GM21786 (cell line): ENCODE measurements at regions not wholly inside any gene's neighbourhood (a gene's known extent, or its start where the extent isn't known, plus 50 kb on each side); places are given as distances from the start of the nearest gene placed in this dataset.

Experiments used
- ATAC-seq: cut with Tn5 transposase; IDR thresholded peaks from one replicate; pipeline ENCODE4 v1.9.1; 2021; ENCODE audit not compliant: unreplicated experiment

DNA sequence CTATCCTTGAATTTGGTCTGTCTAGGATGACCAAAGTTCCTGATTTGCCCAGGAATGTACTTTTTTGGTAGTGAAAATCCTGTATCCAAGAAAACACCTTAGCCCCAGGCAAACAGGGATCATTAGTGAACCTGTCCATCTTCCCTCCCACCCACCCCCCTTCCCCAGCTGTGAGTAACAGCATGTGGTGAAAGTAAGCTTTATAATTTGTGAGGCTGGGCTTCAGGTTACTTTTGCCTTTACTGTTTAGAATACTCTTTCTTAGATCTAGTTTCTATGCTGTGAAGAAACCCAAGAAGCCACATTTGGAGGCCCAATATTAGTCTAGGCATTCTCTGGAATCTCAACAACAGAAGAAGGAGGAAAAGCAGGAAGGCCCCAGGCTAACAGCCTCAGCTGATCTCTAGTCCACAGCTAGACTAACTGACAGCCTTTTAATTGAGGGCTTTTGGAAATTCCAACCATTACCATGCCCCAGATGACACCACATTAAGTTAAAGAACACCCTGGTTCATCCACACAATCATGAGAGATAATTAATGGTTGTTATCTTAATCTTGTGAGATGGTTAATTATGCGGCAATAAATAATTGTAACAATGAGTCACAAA lies 703.0 kb upstream of the NUDT12 start:
- no peak for ATAC-seq

DNA sequence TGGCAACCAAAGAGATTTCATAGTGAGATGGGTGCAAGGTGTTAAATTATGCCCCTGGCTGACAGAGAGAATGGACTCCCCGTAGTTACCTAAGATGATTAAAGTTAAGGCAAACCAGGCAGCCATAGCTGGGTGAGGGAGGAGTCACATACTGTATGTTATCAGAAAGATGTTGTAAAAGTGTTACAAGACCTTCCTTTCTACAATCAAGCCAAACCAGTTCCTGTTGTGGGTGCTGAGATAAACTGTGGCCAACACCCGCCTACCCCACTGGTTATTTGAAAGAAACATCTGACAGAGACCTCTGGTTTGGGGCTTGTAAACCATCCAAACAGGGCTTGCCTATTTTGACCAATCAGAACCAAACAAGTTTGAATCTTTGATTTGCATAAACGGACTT lies 684.7 kb upstream of the NUDT12 start:
- no peak for ATAC-seq

DNA sequence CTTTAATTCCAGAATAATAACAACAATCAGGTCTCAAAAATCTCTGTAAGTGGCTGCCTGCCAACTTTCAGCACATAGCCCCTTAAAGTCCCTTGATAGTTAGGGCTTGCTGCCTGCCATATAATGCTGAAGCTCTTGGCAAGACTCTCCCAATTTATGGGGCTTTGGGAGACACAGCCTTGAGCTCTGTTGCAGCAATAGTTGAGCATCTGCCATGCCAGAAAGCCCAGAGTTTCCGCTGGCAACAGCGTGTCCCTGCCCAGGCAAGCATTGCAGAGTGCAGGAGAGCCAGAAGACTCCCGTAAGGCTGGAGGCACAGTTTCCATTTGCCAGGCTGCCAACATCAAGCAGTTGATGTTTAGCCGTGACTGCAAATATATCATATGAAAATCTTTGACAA lies 678.5 kb upstream of the NUDT12 start:
- ATAC-seq: no peak

DNA sequence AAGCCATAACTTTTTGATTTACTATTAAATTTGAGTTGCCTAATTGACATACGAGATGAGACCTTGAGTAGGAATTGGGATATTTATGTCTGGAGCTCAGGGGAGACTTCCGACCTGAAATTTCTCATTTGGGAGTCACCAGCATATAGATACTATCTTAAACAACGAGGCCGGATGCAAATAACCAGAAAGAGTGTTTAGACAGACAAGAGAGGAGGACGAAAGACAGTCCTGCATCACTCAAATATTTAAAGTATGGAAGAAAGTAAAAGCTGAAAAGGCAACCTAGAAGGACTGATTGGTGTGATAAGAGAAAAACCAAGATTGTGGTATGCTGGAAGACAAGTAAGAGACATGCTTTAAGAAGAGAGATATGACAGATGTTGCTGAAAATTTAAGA lies 675.0 kb upstream of the NUDT12 start:
- ATAC-seq: no peak

DNA sequence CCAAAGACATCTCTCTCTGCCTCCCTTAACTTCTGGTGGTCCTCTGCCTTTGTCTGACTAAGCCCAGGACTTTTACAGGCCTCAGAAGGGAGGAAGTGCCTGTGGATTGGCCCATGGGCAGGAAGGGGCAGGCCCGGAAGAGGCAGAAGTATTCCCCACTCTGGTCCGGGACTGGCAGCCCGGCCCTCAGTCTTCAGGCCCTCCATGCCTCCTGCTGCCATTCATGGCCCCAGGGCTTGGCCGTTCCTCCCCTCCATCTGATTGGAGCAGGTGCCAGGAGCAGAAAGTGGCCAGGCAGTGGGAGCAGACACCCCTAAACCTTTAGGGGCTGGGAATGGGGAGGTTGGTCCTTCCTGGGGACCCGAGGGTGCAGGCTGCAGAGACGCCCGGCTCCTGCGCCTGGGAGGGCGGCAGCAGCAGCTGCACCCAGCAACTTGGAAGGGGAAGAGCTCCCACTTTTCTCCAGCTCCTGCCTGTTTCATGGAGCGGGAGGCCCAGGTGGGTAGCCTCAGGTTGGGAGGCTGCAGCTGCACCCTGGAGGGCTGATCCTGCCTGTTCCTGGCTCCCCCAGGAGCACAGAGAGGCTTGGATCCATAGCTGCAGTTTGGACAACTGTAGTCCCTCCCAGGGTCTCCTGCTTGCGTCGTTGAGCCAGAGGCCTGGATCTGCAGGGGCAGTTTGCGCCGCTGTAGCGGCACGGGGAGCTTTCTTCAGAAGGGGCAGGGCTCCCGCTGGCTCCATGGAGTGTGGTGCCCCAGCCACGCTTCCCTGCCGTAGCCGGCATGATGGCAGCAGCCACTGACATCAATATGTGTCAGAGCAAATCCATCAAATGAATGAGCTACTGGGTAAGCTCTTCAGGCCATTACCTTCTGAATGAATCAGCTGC lies 661.5 kb upstream of the NUDT12 start:
- no peak for ATAC-seq

DNA sequence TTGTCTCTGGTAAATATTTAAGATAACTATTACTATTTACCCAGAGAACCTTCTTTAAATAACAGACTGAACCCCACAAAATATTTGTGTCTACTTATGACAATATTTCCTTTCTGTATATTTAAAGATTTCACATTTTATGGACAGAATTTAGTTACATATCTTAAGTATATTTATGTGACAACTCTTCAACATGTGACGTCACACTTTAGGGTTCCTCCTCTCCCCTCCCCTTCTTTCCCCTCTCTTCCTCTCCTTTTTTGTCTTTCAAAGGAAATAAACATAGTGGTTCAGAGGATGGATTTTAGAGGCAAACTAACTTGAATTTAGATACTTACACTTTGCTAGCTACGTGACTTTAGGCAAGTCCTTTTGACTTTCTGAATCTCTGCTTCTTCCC lies 655.6 kb upstream of the NUDT12 start:
- ATAC-seq: no peak

DNA sequence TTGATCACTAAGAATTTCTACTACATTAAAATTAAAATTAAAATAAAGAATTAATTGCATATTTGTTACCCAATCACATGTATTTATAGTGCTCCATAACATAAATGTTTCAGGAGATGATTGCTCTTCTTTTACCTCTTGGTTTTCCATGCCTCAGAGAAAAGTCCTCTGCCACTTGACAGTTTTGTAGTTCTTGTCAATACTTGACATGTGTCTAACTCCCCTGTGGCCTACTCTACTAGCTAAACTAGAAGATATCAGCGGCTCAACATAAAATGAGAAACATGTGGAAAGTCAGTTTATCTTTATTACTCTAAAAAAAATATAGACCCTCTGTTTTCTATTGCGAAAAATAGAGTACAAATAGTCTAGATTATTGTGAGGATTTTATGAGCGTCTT lies 650.6 kb upstream of the NUDT12 start:
- ATAC-seq: no peak

DNA sequence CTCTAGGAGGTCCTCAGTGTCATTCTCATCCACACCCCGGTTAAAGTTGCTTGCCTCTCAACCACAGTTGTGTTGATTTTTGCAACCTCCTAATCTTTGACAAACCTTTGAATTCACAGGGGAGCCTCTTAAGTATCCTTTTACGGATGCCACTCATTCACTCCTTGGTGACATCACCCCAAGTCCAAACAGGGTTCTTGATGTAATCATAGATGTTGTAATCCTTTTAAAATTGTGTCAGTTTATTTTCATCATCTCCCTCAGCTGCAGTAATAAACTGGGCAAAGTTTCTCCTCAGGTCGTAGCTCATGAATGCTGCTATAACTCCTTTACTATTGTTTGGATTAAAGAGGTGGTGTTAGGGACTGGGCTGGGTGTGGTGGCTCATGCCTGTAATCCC lies 637.2 kb upstream of the NUDT12 start:
- ATAC-seq: no peak

DNA sequence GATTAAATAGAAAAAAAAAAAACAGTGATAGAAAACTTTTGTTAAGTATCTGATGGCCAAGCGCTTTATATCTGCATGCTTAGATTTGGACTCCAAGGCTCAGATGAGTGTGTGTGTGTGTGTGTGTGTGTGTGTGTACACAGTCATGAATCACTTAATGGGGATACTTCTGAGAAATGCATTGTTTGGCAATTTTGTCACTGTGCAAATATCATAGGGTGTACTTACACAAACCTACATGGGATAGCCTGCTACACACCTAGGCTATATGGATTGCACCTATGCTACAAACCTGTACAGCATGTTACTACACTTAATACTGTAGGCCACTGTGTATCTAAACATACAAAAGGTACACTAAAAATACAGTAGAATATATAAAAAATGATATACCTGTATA lies 635.6 kb upstream of the NUDT12 start:
- no peak for ATAC-seq

DNA sequence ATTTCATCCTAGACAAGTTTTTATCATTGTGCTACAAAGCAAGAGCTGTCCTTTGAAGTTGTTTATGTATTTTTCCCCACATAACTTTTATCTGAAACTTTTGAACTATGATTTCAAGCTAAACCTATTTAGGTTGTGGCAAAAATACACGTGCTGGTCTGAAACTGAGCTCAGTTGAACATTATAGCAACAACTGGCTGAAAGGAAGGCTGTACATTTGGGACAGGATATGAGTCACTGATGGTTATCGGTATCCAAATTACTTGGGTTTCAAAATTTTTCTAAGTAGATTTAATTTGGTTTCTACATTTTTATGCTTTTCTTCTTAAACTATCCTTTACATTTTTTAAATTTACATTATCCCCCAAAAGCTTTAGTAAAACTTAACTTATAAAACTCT lies 627.3 kb upstream of the NUDT12 start:
- ATAC-seq: no peak

DNA sequence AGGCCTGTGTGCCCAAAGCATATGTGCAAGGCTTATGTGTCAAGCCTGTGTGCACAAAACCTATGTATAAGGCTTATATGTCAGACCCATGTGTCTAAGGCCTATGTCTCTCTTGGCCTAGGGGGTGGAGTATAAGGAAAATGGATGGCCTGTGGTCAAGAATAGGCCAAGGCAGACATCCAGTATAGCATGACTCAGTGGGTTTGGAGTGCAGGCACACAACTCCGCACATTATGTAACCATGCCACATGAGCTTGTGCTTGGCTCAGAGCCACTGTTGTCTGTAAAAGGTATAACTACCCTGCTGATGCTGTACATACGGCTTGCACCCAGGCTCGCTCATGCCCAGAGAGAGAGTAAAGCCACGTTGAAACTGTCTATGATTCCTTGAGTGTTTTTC lies 626.4 kb upstream of the NUDT12 start:
- no peak for ATAC-seq

DNA sequence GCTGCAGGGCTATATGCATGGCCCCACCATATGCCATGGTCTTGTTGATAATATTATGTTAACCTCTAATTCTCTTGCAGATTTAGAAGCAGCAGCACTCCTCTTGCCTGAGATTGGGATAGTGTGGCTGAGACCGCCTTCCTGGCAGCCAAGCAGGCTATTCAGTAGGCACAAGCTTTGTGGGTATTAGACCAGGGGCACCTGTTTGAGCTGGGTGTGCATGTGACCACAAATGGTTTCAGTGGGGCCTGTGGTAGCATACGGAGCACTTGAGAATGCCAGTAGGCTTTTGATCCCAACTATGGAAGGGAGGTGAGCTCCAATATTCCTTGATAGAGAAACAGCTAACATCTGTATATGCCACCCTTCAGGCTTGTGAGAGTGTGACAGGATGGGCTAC lies 625.1 kb upstream of the NUDT12 start:
- ATAC-seq: no peak

DNA sequence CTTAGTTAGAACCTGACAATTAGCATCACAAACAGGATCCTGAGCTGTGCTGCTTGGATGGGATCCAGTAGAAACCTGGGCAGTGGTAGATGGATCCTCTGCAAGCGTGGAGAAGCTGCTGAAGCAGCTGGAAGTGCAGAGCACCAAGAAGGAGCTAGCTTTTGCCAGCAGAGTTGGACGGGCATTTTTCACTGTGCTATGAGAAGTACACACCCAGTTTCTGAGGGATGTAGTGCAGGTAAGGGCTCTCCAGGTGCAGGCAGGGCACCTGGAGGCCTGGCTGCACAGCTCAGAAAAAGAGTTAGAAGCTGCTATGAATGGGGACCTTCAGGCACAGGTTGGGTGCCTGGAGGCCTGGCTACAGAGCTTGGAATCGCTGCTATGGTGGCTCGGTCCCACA lies 623.9 kb upstream of the NUDT12 start:
- no peak for ATAC-seq

DNA sequence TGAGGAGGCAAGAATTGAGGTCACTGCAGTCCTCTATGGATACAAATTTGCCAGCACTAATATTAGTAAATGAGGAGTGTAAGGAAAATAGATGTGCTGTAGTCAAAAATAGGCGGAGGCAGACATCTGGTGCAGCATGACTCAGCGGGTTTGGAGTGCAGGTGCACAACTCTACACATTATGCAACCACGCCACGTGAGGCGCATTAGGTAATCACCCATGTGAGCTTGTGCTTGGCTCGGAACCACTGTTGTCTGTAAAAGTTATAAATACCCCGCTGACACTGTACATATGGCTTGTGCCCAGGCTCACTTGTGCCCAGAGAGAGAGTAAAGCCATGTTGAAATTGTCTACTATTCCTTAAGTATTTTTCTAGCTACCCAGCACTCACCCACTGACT lies 623.5 kb upstream of the NUDT12 start:
- no peak for ATAC-seq

DNA sequence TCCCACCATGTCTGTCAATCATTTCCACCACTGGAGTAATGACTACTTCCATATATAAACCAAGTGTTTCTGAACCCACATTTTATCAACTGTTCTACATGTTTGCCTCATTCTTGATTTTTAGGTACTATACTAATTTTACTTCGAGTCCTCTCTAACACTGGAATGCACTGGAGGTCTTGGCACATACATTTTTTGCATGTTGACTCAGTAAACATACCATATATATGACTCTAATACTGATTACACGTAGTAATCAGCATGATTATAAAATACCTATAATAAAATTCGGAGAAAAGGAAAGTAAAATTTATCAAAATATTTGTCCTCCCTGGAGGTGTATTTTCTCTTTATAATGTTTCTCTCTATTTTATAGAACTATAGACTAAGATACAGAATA lies 621.7 kb upstream of the NUDT12 start:
- no peak for ATAC-seq

DNA sequence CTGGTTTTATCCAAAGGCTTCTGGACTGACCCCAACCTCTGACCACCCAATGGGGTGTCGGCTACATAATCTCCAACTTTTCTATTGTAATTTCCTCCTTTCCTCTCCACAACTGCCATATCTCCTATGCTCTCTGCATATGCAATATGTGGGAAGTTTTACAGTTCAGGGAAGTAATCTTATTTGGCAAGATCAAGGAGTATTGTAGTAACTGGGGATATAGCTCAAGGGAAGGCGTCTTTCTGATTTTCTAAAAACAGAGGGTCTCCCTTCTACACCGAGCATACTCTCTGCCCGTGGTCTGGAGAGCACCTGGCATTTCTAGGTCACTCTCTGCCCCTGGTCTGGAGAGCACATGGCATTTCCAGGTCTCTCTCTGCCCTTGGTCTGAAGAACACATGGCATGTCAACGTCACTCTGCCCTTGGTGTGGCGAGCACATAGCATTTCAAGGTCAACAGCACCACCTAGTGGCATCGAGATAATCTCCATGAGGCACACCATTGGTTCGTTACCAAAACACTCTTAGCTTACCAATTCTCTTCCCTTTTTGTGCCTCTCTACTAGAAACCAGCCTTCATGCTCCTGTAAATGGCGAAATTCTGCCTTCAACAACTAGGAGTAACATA lies 616.4 kb upstream of the NUDT12 start:
- peak; percentile 87 for ATAC-seq

DNA sequence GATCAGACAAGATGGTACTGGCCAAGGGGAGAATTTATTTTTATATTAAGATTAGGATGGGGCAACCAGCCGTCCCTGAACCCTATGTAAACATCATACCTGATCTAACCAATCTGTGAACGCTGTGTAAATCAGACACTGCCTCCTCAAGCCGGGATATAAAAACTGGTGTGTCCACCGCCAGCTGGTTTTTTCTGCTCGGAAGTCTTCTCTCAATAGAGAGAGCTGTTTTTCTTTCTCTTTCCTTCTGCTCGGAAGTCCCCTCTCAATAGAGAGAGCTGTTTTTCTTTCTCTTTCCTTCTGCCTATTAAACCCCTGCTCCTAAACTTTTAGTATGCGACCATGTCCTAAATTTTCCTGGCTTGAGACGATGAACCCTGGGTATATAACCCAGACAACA lies 615.5 kb upstream of the NUDT12 start:
- no peak for ATAC-seq

DNA sequence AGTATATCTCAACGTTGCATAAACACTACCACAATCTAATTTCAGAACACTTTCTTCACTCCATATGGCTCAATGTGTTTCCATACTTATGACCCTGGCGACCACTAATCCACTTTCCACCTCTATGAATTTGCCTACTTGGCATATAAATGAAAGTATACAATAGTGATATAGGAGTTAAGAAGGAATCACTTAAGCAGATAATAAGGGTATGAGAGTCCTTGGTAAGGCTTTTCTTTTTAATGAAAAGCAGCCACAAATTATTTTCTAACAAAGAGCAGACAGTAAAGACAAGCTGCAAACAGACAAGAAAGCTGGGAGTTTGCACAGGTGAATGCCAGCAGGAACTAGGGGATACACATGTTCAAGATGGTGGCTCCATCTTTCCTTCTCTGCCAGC lies 615.1 kb upstream of the NUDT12 start:
- no peak for ATAC-seq

DNA sequence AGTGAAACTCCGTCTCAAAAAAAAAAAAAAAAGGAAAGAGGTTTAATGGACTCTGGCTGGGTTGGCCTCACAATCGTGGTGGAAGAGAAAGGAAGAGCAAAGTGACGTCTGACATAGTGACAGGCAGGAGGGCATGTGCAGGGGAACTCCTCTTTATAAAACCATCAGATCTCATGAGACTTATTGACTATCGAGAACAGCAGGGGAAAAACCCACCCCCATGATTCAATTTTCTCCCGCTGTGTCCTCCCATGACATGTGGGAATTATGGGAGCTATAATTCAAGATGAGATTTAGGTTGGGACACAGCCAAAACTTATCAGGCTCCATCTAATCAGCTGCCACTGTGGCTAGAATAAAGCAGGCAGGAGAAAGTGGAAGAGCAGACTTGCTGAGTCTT lies 610.4 kb upstream of the NUDT12 start:
- no peak for ATAC-seq

DNA sequence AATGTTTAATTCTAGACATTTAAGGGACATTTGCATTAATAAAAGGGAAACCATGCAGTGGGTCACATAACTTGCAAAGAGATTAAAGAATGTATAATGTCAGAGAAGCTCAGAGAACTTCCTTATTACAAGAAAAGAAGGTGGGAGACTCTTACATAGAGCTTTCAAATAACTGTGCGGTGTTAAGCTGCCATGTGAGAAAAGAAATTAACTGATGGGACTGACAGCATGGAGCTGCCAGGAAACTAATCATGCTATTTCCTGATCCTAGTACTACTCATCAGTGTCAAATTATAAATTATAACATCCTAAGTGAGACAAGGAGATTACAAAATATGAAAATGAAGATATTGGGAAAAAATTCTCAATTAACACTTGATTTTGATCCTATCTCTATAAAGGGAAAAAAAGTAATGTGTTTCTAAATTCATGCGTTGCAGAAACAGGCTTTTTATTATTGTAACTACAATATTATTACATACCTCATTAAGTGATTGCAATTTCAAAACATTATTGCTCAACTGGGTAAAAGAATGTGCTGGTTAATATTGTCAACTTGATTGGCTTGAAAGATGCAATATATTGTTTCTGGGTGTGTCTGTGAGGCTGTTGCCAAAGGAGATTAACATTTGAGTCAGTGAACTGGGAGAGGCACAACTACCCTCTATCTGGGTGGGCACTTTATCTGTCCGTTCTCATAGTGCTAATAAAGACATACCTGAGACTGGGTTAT lies 609.5 kb upstream of the NUDT12 start:
- no peak for ATAC-seq

DNA sequence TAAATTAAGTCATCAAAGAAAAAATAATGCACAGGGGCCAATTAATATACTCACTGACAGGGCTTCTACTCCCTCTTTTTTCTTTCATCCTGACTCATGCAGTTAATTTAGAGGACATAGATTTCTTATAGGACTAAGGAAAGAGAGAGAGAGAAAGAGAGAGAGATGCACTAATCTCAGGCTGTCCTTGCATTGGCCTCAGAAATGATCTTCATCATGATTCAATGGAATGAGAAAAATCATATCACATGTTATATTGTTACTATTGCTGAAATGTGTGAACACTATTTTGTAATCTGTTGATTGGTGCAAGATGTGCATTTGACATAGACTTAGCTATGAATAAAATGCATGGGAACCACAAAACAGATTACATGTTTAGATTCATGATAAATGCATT lies 608.3 kb upstream of the NUDT12 start:
- ATAC-seq: no peak

DNA sequence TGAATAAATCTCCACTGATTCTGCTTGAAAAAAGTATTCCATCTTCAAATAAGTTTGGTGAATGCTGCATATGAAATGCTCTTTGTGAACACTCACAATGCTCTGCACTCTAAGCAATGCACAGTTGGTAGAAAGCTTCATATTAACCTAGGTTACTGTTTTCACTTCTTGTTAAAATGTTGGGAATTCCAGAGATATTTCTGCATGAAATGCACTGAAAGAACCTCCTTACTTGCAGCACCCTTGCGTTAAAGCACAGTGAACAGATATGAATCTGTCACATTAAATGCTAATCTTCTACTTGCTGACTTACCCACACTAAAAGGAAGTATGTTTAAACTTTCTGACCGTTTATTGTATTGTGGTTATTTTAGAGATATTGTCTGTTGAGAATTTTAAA lies 584.1 kb upstream of the NUDT12 start:
- no peak for ATAC-seq
